Epithelial cell of proximal tubule (primary cell): ENCODE measurements at regions not wholly inside any gene's neighbourhood (a gene's known extent, or its start where the extent isn't known, plus 50 kb on each side); places are given as distances from the start of the nearest gene placed in this dataset.

Experiments used
- DNase-seq: peaks from one replicate; pipeline ENCODE4 v3.0.0-alpha.2; 2011; ENCODE audit warnings: low read depth
- H3K4me3 ChIP-seq: 2 replicates; pipeline ENCODE4 v1.5.1; 2011; ENCODE audit warnings: low read depth, mild to moderate bottlenecking, low read length
- CTCF ChIP-seq: conservative IDR thresholded peaks from 2 replicates; pipeline ENCODE4 v1.5.1; 2012; ENCODE audit warnings: low read depth, mild to moderate bottlenecking, low read length

DNA sequence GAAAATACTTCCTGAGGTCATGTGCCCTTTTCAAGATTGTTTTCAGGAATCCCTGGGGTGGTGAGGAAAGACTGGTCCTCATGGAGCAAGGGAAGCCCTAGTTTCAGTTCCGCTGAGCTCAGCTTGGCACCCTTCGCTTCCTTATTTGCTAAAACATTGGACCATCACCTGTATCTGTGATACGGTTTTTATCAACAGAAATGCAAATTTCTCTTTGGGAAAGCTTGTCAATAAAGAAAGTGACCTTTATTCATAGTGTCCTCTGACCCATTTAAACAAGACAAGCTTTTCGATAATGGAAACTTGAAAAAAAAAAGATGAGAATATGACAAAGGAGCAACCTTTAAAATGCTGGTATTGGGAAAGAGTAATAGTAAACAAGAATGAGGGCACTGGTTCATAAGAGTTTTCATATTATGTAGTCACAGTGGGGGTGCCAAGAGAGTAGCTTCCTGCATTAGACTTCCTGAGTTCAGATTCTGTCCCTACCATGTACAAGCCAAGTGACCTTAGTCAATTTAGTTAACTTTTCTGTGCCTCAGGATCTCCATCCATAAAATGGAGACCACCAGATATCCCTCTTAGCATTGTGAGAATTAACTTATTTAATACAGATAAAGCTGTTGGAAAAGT is 57.0 kb upstream of the RAI2 start:
- no peak for TF ChIP-seq CTCF
- no peak overlapping the region for H3K4me3 ChIP-seq
- no peak for DNase-seq

DNA sequence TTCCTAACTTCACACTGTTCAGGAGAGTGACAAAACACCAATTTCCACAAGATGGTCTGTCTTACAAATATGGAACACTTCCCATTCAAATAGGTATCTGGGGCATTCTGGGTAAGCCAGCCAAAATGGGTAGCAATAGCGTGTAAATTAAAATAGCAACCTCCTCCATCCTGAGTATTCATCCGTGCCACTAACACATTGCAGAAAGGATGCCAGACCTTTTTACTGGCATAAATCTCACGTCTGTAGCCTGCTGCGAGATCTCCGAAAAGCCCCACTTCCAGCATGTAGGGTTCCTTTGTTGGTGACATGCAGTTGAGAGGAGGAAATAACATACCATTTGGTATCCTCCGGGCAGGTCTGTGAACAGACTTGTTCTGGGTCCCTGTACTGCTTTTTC is 52.7 kb upstream of the RAI2 start:
- DNase-seq = no peak
- H3K4me3 ChIP-seq = no peak overlapping the region
- no peak for TF ChIP-seq CTCF
